NCI-H1092 (cell line): ENCODE measurements at regions not wholly inside any gene's neighbourhood (a gene's known extent, or its start where the extent isn't known, plus 50 kb on each side); places are given as distances from the start of the nearest gene placed in this dataset.
"Not testable (repeated sequence)": the region's sequence is repeated elsewhere in the genome, so short reads cannot be mapped to it uniquely, and the experiment has no call there.

ENCODE experiments used
- DNase-seq: peaks from one replicate; lab custom pipeline; 2025; lab: John Stamatoyannopoulos, UW

DNA sequence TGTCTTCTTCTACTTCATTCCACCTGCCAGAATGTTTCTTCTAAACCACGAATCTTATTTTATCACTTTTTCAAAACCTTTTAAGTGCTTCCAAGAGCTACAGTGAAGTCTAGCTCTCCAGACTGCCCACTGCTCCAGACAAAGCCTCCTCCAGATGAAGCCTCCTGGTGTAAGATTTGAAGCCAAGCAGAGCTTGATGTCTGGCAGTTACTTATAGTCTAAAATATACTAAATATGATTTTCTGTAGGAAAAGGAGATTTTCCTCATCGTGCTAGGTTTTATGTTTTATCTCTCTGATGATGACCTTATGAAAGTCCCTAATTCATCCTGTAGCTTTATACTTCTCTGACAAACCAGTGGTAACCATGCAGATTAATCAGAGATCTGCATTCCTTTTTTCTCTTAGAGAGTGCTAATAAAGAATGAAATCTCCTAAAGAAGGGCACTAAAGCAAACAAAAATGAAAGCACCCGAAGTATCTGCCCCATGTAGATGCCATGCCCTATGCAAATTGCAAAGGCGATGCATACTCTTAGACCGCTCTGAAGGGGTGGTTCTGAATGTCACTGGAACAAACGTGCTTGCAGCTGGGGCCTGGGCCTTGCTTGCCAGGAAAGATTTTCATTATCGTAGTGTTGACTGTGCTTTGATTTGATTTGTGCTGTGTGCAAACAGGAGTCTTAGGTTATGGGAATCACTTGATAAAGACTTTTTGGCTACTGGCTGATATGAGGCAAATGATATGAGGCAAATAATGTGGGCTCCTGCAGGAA is 314.2 kb downstream of the PID1 start:
- no peak for DNase-seq

GRCh38 chr2:228949831-228950230 is 321.3 kb downstream of the PID1 start:
- DNase-seq = no peak

- DNase-seq = no peak
Measured at GRCh38 chr2:228945710-228946109, 325.4 kb downstream of the PID1 start.

- no peak for DNase-seq
Measured at GRCh38 chr2:228942856-228943255, 328.2 kb downstream of the PID1 start.

- DNase-seq = no peak
Measured at GRCh38 chr2:228938629-228939028, 332.5 kb downstream of the PID1 start.

DNA sequence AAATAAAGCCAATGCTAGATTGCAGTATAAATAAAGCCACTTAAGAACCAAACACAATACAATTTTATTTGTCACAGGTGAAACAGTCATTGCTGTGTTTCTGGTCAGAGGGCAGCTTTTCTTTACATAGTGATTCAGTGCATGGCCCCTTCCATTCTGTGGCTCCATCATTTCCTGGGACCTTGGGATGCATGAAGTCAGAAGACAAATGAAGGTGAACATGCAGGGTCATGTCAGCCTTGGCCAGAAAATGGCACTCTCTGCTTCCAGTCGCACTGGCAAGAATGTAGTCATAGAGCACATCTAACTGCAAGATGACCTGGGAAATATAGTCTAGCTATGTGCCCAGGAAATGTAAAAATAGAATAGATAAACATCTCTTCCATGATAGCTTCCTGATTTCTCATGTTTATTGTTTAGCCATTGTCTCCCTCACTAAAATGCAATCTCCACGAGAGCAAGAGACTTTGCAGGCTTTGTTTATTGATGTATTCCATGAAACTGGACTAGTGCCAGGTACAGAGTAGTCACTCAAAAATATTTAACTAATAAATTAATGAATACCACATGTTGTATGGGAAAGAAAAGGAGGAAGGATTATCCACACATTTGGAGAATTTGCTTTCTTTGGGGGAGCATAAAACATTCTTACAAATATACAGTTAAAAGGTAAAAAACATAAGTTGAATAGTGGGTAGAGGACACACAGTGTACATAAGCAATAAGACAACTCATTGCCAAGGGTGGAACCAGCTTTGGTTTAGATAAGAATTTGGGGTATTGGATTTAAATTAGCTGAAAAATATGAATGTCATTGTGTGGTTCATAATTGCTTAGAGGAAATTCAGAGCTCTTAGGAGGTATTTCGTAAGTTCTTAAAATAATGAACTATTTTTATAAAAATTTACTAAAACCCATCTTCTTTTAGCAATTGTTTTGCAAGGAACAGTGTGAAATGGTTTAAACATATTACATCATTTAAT is 343.8 kb downstream of the PID1 start:
- DNase-seq = no peak

DNA sequence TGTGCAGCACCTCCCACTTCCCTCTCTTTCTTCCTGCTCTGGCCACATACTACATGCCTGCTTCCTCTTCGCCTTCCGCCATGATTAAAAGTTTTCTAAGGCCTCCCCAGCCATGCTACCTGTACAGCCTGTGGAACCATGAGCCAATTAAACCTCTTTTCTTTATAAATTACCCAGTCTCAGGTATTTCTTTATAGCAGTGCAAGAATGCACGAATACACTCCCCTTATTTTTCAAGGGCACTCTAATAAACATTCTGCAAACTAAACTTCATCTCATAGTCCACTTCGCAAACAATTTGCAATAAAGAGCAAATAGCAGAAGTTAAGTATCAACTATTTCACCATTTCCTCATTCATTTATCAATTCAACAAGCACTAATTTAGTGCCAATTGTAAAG is 351.3 kb downstream of the PID1 start:
- DNase-seq = no peak

DNA sequence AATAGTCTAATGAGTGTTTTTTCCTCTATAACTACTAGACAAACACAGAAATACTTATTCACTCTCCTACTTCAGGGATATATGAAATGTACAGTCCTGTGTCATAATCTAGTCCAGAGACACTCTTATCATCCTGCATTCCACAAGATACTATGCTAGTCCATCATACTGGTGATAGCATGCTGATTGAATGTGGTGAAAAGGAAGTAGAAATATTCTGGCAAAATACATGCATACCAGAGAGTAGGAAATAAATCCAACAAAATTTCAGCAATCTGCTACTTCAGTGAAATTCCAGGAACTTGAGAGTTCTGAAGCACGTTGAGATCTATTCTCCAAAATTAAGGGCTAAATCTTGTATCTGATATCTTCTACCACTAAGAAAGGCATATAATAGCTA is 353.9 kb downstream of the PID1 start:
- DNase-seq = no peak

- no peak for DNase-seq
Measured at GRCh38 chr2:228916416-228917090, 354.5 kb downstream of the PID1 start.

GRCh38 chr2:228913176-228913575 is 357.9 kb downstream of the PID1 start:
- no peak for DNase-seq

GRCh38 chr2:228910872-228911271 is 360.2 kb downstream of the PID1 start:
- not testable (repeated sequence) for DNase-seq

- no peak for DNase-seq
Measured at GRCh38 chr2:228902176-228902575, 368.9 kb downstream of the PID1 start.

DNA sequence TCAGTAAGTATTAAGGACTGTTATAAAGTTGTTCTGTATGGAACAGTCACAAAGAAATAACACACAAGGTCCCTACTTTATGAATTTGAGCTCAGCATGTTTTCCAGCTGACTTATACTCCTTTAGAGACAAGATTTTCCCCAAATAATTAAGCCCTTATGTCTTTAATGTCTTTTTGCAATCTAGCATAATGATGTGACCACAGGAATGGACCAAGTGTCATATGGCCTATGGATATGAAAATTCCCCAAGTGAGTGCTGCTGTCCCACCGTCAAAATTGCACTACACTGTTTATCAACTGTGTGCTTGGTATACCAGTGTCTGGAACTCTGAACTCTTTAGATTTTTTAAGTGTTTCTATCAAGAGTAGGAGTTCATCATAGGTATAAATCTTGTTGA is 369.6 kb downstream of the PID1 start:
- no peak for DNase-seq

DNA sequence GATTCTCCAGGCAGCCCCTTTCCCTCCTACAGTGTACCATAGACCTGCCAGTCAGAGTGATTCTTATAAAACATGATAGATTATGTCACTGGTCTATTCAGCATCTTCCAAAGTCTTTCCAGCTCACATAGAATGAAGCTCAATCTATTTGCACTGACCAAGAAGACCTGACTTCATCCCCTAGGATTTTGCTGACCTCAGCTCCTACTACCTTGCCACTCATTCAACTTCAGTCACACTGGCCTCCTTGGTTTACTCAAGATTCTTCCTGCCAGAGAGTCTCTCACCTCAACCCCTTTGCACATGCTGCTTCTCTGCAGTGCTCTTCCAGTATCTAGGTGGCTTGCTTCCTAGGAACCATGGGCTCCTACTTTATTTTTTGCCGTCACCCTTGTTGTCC is 392.9 kb downstream of the PID1 start:
- DNase-seq = no peak

DNA sequence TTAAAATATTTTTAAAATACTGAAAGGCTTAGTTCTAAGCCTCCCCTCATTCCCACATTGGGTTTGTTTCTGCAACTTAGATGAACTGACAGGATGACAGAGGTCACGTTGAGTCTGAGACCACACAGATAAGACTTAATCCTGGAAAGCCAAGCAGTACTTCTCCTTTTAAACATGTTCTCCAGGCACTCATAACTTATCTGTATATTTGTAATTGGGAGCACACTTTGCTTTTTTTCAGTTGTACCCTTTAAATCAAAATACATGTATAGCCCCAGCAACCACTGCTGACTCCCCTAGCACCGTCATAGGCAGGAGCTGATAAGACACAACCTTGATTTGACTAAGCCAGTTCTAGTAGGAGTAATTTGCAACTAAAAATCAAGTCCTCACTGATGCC is 394.8 kb downstream of the PID1 start:
- no peak for DNase-seq

GRCh38 chr2:228875152-228875900 is 395.8 kb downstream of the PID1 start:
- no peak for DNase-seq

GRCh38 chr2:228871012-228871411 is 400.1 kb downstream of the PID1 start:
- DNase-seq = no peak

- DNase-seq = no peak
Measured at GRCh38 chr2:228869636-228870264, 401.3 kb downstream of the PID1 start.

DNA sequence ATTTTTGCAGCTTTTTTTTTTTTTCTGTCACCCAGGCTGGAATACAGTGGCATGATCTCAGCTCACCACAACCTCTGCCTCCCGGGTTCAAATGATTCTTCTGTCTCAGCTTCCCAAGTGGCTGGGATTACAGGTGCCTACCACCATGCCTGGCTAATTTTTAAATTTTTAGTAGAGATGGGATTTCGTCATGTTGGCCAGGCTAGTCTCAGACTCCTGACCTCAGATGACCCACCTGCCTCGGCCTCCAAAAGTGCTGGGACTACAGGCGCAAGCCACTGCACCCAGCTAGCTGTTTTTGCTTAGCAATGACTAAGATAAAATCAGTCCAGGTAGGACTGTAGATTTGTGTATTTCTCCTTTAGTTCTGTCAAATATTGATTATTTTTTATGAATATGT is 403.7 kb downstream of the PID1 start:
- no peak for DNase-seq

GRCh38 chr2:228866781-228867180 is 404.3 kb downstream of the PID1 start:
- DNase-seq = no peak

GRCh38 chr2:228866044-228866443 is 405.0 kb downstream of the PID1 start:
- no peak for DNase-seq
